ENCODE measurements at regions not wholly inside any gene's neighbourhood (a gene's known extent, or its start where the extent isn't known, plus 50 kb on each side); places are given as distances from the start of the nearest gene placed in this dataset.

DNA sequence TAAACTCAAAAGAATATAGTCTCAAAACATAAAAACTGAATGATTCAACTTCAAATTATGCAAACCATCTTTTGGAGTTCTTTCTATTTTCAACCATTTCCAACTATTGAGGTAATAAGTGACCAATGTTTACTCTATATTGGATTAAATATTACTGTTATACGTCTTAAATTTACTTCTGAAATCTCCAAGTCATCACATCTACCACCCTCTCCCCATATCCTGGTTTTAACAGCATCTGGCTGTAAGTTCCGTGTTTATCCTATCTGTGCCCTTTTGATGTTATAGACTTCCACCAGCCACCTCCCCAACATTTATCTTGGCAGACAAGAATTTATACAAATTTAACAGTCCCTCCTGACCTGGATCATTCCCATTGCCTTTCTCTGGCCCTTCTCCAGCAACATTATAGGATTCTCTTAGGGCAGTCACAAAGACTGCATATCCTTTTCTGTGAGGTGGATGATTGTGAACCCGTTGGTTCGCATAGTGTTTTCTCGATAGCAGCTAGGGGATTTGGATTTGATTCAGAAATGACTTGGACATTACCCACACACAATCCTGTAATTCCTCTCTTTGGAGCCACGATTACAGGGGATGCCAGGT lies 313.4 kb upstream of the FMN2 start:
- TF ChIP-seq, protein P1, sequence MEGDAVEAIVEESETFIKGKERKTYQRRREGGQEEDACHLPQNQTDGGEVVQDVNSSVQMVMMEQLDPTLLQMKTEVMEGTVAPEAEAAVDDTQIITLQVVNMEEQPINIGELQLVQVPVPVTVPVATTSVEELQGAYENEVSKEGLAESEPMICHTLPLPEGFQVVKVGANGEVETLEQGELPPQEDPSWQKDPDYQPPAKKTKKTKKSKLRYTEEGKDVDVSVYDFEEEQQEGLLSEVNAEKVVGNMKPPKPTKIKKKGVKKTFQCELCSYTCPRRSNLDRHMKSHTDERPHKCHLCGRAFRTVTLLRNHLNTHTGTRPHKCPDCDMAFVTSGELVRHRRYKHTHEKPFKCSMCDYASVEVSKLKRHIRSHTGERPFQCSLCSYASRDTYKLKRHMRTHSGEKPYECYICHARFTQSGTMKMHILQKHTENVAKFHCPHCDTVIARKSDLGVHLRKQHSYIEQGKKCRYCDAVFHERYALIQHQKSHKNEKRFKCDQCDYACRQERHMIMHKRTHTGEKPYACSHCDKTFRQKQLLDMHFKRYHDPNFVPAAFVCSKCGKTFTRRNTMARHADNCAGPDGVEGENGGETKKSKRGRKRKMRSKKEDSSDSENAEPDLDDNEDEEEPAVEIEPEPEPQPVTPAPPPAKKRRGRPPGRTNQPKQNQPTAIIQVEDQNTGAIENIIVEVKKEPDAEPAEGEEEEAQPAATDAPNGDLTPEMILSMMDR (IDR thresholded peaks at IDR 0.05 in 4 of 5, conservative IDR thresholded peaks at IDR 0.05 in 1 of 5) = no peak
- no peak for TF ChIP-seq POLR2A (IDR thresholded peaks at IDR 0.05)

Measured in gastrocnemius medialis (tissue), 4 donors.